ENCODE measurements at regions not wholly inside any gene's neighbourhood (a gene's known extent, or its start where the extent isn't known, plus 50 kb on each side); places are given as distances from the start of the nearest gene placed in this dataset.

DNA sequence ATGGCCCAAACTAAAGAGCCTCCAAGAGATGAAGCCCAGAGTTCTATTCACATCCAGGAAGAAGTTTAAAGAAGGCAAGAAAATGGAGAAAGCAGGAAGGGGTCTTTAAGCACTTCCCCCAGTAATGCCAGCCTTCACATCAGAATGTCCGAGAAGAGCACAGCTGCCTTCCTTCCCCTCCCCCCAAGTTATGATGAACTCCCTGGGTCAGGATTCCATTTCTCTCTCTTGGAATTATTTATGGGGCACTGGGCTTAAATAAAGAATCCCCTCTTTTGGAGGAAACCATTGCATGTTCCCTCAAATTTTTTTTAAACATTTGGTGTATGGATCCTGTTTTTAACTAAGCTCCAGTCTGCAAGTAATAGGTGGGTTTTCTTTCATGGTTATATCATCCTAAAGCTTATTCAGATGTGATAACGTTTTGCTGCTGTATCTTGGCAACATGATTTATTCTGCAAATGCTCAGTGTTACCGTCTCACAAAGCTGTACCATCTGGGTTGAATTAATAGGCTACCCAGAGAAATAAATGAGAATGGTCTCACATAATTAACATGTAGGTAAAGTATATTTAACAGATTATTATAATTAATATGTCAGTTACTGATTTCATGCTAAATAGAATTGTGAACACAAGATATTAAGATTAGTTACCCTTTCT lies 160.9 kb upstream of the TOX3 start:
- no peak overlapping the region for H3K27ac ChIP-seq (ENCODE audit: low read depth, low read length)
- no peaks in the 10 kb centered on the region for H3K36me3 ChIP-seq (ENCODE audit: control insufficient read depth, low read length)
- TF ChIP-seq, protein P1, sequence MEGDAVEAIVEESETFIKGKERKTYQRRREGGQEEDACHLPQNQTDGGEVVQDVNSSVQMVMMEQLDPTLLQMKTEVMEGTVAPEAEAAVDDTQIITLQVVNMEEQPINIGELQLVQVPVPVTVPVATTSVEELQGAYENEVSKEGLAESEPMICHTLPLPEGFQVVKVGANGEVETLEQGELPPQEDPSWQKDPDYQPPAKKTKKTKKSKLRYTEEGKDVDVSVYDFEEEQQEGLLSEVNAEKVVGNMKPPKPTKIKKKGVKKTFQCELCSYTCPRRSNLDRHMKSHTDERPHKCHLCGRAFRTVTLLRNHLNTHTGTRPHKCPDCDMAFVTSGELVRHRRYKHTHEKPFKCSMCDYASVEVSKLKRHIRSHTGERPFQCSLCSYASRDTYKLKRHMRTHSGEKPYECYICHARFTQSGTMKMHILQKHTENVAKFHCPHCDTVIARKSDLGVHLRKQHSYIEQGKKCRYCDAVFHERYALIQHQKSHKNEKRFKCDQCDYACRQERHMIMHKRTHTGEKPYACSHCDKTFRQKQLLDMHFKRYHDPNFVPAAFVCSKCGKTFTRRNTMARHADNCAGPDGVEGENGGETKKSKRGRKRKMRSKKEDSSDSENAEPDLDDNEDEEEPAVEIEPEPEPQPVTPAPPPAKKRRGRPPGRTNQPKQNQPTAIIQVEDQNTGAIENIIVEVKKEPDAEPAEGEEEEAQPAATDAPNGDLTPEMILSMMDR (IDR thresholded peaks at IDR 0.05; ENCODE audit: low read depth, low read length, poor library complexity, severe bottlenecking): no peak
- no peak for TF ChIP-seq EZH2phosphoT487 (IDR thresholded peaks at IDR 0.05; ENCODE audit: borderline replicate concordance, low read length)
- H4K20me1 ChIP-seq (ENCODE audit: control insufficient read depth, insufficient read depth, low read depth, low read length): no peaks in the 10 kb centered on the region
- H3K9me3 ChIP-seq (ENCODE audit: control insufficient read depth, insufficient read depth, low read length): no peaks in the 10 kb centered on the region
- no peak overlapping the region for H3K4me3 ChIP-seq (ENCODE audit: low read length)
- no peaks in the 10 kb centered on the region for H3K79me2 ChIP-seq (ENCODE audit: control insufficient read depth, low read length)
- no peaks in the 10 kb centered on the region for H3K27me3 ChIP-seq (ENCODE audit: control insufficient read depth, low read length)
- H3F3A ChIP-seq (ENCODE audit: control insufficient read depth, insufficient read depth): no peaks in the 10 kb centered on the region
- H3K9me2 ChIP-seq (replicated peaks; ENCODE audit: control insufficient read depth, low read length): no peaks in the 10 kb centered on the region
- no peaks in the 10 kb centered on the region for H3K4me1 ChIP-seq (ENCODE audit: control insufficient read depth, low read length)
- H3K4me2 ChIP-seq (ENCODE audit: low read length): no peak overlapping the region

DNA sequence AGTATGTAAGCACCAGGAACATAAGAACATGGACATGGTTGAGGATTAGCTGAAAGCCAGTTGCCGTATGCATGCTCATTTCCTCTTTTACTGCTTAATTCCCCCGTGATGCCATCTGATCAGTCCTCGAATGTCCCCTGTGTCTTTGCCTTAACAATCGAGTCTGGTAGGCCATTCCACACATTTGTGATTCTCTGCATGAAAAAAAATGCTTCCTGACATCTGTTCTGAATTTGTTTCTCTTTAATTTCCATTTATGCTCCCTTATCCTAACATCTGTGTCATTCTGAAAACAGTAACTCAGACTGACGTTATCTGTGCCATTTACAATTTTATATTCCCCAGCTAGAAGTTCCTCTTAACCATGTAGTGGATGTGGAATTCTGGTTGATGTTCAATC lies 158.2 kb upstream of the TOX3 start:
- no peaks in the 10 kb centered on the region for H3K9me3 ChIP-seq (ENCODE audit: control insufficient read depth, insufficient read depth, low read length)
- no peaks in the 10 kb centered on the region for H3K9me2 ChIP-seq (replicated peaks; ENCODE audit: control insufficient read depth, low read length)
- H4K20me1 ChIP-seq (ENCODE audit: control insufficient read depth, insufficient read depth, low read depth, low read length): no peaks in the 10 kb centered on the region
- H3K4me3 ChIP-seq (ENCODE audit: low read length): no peak overlapping the region
- TF ChIP-seq, protein P1 (IDR thresholded peaks at IDR 0.05; ENCODE audit: low read depth, low read length, poor library complexity, severe bottlenecking): no peak
- no peaks in the 10 kb centered on the region for H3K27me3 ChIP-seq (ENCODE audit: control insufficient read depth, low read length)
- H3K79me2 ChIP-seq (ENCODE audit: control insufficient read depth, low read length): no peaks in the 10 kb centered on the region
- H3K27ac ChIP-seq (ENCODE audit: low read depth, low read length): no peak overlapping the region
- no peak overlapping the region for H3K4me2 ChIP-seq (ENCODE audit: low read length)
- H3K4me1 ChIP-seq (ENCODE audit: control insufficient read depth, low read length): no peaks in the 10 kb centered on the region
- no peaks in the 10 kb centered on the region for H3K36me3 ChIP-seq (ENCODE audit: control insufficient read depth, low read length)
- H3F3A ChIP-seq (ENCODE audit: control insufficient read depth, insufficient read depth): no peaks in the 10 kb centered on the region

DNA sequence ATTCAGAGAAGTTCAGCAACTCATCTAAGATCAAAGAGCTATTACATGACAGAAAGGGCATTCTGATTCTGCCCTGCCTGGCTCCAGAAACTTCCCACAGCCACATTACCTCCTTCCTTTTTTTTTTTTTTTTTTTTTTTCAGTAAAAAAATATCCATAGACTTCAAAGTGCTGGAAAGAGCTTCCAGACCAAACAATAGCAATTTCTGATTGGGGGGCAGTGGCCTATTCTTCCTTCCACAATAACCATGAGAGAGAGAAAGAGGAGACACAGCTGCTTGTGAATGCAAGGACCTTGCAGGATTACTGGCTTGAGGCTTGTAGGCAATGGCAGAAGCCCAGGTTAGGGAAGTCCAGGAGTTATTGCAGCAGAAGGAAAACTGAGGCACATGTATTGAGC lies 151.0 kb upstream of the TOX3 start:
- H3K4me2 ChIP-seq (ENCODE audit: low read length): no peak overlapping the region
- no peaks in the 10 kb centered on the region for H3K9me2 ChIP-seq (replicated peaks; ENCODE audit: control insufficient read depth, low read length)
- H4K20me1 ChIP-seq (ENCODE audit: control insufficient read depth, insufficient read depth, low read depth, low read length): no peaks in the 10 kb centered on the region
- H3F3A ChIP-seq (ENCODE audit: control insufficient read depth, insufficient read depth): no peaks in the 10 kb centered on the region
- no peaks in the 10 kb centered on the region for H3K27me3 ChIP-seq (ENCODE audit: control insufficient read depth, low read length)
- no peaks in the 10 kb centered on the region for H3K79me2 ChIP-seq (ENCODE audit: control insufficient read depth, low read length)
- TF ChIP-seq, protein P1 (IDR thresholded peaks at IDR 0.05; ENCODE audit: low read depth, low read length, poor library complexity, severe bottlenecking): no peak
- no peak for TF ChIP-seq EZH2phosphoT487 (IDR thresholded peaks at IDR 0.05; ENCODE audit: borderline replicate concordance, low read length)
- no peaks in the 10 kb centered on the region for H3K4me1 ChIP-seq (ENCODE audit: control insufficient read depth, low read length)
- H3K4me3 ChIP-seq (ENCODE audit: low read length): no peak overlapping the region
- no peaks in the 10 kb centered on the region for H3K9me3 ChIP-seq (ENCODE audit: control insufficient read depth, insufficient read depth, low read length)
- no peaks in the 10 kb centered on the region for H3K36me3 ChIP-seq (ENCODE audit: control insufficient read depth, low read length)
- H3K27ac ChIP-seq (ENCODE audit: low read depth, low read length): no peak overlapping the region
